WTC11 (cell line): ENCODE measurements at regions not wholly inside any gene's neighbourhood (a gene's known extent, or its start where the extent isn't known, plus 50 kb on each side); places are given as distances from the start of the nearest gene placed in this dataset.

Experiments
- ELF4 ChIP-seq: sonication (generic); formaldehyde crosslinking; IDR thresholded peaks from 2 replicates; pipeline ENCODE4 v1.8.1; 2022; ENCODE audit warnings: low read depth, mild to moderate bottlenecking, moderate library complexity, missing genetic modification reagents
- FOXJ3 ChIP-seq: sonication (generic); formaldehyde crosslinking; IDR thresholded peaks from 2 replicates; pipeline ENCODE4 v1.9.0; 2021; ENCODE audit warnings: missing genetic modification reagents, mild to moderate bottlenecking, borderline replicate concordance
- FOXK1 ChIP-seq: sonication (generic); formaldehyde crosslinking; IDR thresholded peaks from 2 replicates; pipeline ENCODE4 v1.8.0; 2022; ENCODE audit warnings: mild to moderate bottlenecking, moderate library complexity, missing genetic modification reagents
- JUN ChIP-seq: sonication (generic); formaldehyde crosslinking; IDR thresholded peaks from 2 replicates; pipeline ENCODE4 v1.8.0; 2023; ENCODE audit warnings: mild to moderate bottlenecking, missing genetic modification reagents
- MXD4 ChIP-seq: fragments of 250-450 bp; sonication (Bioruptor Pico); IDR thresholded peaks from 2 replicates; pipeline ENCODE4 v1.8.0; 2021; ENCODE audit warnings: mild to moderate bottlenecking, moderate library complexity, borderline replicate concordance
- NFYB ChIP-seq: sonication (generic); formaldehyde crosslinking; conservative IDR thresholded peaks from 2 replicates; pipeline ENCODE4 v1.8.0; 2022; ENCODE audit warnings: low read depth, missing genetic modification reagents
- NR1H2 ChIP-seq: sonication (generic); formaldehyde crosslinking; IDR thresholded peaks from 2 replicates; pipeline ENCODE4 v1.9.0; 2021; ENCODE audit warnings: mild to moderate bottlenecking, moderate library complexity, missing genetic modification reagents
- ZNF232 ChIP-seq: sonication (generic); formaldehyde crosslinking; IDR thresholded peaks from 2 replicates; pipeline ENCODE4 v1.8.0; 2022; ENCODE audit warnings: mild to moderate bottlenecking, missing genetic modification reagents
- TF ChIP-seq, protein P1 (sequence below): sonication (generic); formaldehyde crosslinking; conservative IDR thresholded peaks from 2 replicates; pipeline ENCODE4 v1.8.1; 2022; ENCODE audit warnings: mild to moderate bottlenecking, missing genetic modification reagents
- TF ChIP-seq, protein P2 (sequence below): sonication (generic); formaldehyde crosslinking; conservative IDR thresholded peaks from 2 replicates; pipeline ENCODE4 v1.8.1; 2023; ENCODE audit warnings: mild to moderate bottlenecking, low read depth, missing genetic modification reagents, moderate library complexity
- TF ChIP-seq, protein P3 (sequence below): fragments of 200-600 bp; IDR thresholded peaks from 2 replicates; pipeline ENCODE4 v1.8.0; 2022; ENCODE audit warnings: antibody characterized with exemption
- TF ChIP-seq, protein P4 (sequence below): sonication (generic); formaldehyde crosslinking; IDR thresholded peaks from 2 replicates; pipeline ENCODE4 v1.8.0; 2022; ENCODE audit warnings: missing genetic modification reagents

DNA sequence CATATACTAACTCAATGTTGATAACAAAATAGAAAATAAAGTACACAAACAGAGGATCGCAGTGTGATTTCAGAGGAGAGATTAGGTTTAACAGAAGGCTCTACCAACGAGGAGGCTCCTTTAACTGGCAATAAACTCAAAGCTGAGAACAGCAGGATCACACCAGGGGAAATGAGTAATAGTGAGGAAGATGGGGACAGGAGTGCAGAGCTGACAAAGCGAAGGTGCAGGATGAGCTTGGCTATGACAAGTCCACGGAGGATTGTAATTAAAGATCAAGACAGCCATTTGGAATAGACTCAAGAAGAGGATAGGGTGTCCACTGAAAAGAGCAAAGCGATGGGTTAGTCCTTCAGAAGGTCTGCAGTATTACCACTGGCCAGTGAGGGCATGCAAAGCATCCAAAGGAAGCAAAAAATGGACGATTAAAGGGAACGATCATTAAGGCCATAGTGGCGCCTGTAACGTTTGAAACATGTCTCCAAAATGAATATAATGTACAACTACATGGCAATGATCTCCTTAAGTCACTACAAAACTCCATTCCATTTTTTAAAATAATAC, 85.3 kb downstream of the GRIN2B start:
- TF ChIP-seq MXD4 (CRISPR knock-in tag), result no peak
- TF ChIP-seq FOXJ3 (CRISPR knock-in tag), result no peak
- TF ChIP-seq, protein P1, sequence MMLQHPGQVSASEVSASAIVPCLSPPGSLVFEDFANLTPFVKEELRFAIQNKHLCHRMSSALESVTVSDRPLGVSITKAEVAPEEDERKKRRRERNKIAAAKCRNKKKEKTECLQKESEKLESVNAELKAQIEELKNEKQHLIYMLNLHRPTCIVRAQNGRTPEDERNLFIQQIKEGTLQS (CRISPR knock-in tag), result no peak
- TF ChIP-seq, protein P2, sequence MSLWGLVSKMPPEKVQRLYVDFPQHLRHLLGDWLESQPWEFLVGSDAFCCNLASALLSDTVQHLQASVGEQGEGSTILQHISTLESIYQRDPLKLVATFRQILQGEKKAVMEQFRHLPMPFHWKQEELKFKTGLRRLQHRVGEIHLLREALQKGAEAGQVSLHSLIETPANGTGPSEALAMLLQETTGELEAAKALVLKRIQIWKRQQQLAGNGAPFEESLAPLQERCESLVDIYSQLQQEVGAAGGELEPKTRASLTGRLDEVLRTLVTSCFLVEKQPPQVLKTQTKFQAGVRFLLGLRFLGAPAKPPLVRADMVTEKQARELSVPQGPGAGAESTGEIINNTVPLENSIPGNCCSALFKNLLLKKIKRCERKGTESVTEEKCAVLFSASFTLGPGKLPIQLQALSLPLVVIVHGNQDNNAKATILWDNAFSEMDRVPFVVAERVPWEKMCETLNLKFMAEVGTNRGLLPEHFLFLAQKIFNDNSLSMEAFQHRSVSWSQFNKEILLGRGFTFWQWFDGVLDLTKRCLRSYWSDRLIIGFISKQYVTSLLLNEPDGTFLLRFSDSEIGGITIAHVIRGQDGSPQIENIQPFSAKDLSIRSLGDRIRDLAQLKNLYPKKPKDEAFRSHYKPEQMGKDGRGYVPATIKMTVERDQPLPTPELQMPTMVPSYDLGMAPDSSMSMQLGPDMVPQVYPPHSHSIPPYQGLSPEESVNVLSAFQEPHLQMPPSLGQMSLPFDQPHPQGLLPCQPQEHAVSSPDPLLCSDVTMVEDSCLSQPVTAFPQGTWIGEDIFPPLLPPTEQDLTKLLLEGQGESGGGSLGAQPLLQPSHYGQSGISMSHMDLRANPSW, result no peak
- TF ChIP-seq, protein P3, sequence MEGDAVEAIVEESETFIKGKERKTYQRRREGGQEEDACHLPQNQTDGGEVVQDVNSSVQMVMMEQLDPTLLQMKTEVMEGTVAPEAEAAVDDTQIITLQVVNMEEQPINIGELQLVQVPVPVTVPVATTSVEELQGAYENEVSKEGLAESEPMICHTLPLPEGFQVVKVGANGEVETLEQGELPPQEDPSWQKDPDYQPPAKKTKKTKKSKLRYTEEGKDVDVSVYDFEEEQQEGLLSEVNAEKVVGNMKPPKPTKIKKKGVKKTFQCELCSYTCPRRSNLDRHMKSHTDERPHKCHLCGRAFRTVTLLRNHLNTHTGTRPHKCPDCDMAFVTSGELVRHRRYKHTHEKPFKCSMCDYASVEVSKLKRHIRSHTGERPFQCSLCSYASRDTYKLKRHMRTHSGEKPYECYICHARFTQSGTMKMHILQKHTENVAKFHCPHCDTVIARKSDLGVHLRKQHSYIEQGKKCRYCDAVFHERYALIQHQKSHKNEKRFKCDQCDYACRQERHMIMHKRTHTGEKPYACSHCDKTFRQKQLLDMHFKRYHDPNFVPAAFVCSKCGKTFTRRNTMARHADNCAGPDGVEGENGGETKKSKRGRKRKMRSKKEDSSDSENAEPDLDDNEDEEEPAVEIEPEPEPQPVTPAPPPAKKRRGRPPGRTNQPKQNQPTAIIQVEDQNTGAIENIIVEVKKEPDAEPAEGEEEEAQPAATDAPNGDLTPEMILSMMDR, result no peak
- no peak for TF ChIP-seq ZNF232 (CRISPR knock-in tag)
- no peak for TF ChIP-seq FOXK1
- TF ChIP-seq NFYB (CRISPR knock-in tag), result no peak
- TF ChIP-seq ELF4 (CRISPR knock-in tag), result no peak
- TF ChIP-seq JUN (CRISPR knock-in tag), result no peak
- TF ChIP-seq NR1H2 (CRISPR knock-in tag), result no peak
- TF ChIP-seq, protein P4, sequence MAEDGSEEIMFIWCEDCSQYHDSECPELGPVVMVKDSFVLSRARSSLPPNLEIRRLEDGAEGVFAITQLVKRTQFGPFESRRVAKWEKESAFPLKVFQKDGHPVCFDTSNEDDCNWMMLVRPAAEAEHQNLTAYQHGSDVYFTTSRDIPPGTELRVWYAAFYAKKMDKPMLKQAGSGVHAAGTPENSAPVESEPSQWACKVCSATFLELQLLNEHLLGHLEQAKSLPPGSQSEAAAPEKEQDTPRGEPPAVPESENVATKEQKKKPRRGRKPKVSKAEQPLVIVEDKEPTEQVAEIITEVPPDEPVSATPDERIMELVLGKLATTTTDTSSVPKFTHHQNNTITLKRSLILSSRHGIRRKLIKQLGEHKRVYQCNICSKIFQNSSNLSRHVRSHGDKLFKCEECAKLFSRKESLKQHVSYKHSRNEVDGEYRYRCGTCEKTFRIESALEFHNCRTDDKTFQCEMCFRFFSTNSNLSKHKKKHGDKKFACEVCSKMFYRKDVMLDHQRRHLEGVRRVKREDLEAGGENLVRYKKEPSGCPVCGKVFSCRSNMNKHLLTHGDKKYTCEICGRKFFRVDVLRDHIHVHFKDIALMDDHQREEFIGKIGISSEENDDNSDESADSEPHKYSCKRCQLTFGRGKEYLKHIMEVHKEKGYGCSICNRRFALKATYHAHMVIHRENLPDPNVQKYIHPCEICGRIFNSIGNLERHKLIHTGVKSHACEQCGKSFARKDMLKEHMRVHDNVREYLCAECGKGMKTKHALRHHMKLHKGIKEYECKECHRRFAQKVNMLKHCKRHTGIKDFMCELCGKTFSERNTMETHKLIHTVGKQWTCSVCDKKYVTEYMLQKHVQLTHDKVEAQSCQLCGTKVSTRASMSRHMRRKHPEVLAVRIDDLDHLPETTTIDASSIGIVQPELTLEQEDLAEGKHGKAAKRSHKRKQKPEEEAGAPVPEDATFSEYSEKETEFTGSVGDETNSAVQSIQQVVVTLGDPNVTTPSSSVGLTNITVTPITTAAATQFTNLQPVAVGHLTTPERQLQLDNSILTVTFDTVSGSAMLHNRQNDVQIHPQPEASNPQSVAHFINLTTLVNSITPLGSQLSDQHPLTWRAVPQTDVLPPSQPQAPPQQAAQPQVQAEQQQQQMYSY (CRISPR knock-in tag), result no peak
